ENCODE measurements at regions not wholly inside any gene's neighbourhood (a gene's known extent, or its start where the extent isn't known, plus 50 kb on each side); places are given as distances from the start of the nearest gene placed in this dataset.

GRCh38 chr21:19322360-19322759 is 918.8 kb upstream of the TMPRSS15 start:
- TF ChIP-seq CTCF (IDR thresholded peaks at IDR 0.05) = no peak
- TF ChIP-seq EP300 (IDR thresholded peaks at IDR 0.05) = no peak
- no peak for TF ChIP-seq POLR2AphosphoS5 (IDR thresholded peaks at IDR 0.05)
